ENCODE measurements at regions not wholly inside any gene's neighbourhood (a gene's known extent, or its start where the extent isn't known, plus 50 kb on each side); places are given as distances from the start of the nearest gene placed in this dataset.

DNA sequence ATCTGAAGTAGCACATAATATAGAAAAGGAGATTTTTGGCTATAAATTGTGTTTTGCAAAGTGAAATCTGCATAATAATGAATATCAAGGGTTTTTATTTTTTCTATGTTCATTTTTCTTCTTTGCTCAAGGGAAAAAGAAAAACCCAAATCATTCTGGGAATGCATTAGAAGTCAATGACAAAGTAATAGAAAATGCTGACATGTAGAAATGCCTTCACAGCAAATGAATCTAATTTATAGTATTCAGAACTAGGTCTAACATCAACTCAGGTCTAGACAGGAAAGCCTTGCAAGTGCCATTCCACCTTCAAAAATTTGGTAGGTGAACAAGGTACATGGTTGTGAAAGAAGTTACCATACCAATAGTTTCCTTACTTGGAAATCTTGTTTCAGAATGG lies 831.5 kb upstream of the CELF4 start:
- no peak for DNase-seq (ENCODE audit: low read depth in 2 of 2)
- no peak overlapping the region for H3K4me3 ChIP-seq (replicated peaks in 1 of 2; ENCODE audit: low read depth in 2 of 2, low read length in 2 of 2)
- TF ChIP-seq, protein P1, sequence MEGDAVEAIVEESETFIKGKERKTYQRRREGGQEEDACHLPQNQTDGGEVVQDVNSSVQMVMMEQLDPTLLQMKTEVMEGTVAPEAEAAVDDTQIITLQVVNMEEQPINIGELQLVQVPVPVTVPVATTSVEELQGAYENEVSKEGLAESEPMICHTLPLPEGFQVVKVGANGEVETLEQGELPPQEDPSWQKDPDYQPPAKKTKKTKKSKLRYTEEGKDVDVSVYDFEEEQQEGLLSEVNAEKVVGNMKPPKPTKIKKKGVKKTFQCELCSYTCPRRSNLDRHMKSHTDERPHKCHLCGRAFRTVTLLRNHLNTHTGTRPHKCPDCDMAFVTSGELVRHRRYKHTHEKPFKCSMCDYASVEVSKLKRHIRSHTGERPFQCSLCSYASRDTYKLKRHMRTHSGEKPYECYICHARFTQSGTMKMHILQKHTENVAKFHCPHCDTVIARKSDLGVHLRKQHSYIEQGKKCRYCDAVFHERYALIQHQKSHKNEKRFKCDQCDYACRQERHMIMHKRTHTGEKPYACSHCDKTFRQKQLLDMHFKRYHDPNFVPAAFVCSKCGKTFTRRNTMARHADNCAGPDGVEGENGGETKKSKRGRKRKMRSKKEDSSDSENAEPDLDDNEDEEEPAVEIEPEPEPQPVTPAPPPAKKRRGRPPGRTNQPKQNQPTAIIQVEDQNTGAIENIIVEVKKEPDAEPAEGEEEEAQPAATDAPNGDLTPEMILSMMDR (IDR thresholded peaks at IDR 0.05; ENCODE audit: low read depth, low read length), result no peak

DNA sequence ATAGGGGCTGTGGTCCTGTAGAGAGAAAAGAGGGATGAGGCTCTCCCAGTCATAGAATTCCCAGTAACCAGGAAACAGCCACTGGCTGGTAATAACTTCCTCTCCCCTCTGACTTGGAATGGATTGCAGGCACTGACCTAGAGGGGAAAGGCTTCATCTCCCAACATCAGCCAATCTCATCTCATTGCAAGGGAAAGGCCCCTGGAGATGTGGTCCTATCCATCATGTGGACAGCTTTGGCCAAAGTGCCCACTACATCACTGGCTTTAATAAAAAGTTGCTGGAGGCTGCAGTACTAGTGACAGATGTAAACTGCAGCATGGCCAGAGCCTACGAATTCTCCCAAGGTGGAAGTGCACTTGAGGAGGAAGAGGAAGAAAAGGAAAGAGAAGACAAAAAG lies 820.5 kb upstream of the CELF4 start:
- no peak for DNase-seq (ENCODE audit: low read depth in 2 of 2)
- TF ChIP-seq, protein P1 (IDR thresholded peaks at IDR 0.05; ENCODE audit: low read depth, low read length), result no peak

DNA sequence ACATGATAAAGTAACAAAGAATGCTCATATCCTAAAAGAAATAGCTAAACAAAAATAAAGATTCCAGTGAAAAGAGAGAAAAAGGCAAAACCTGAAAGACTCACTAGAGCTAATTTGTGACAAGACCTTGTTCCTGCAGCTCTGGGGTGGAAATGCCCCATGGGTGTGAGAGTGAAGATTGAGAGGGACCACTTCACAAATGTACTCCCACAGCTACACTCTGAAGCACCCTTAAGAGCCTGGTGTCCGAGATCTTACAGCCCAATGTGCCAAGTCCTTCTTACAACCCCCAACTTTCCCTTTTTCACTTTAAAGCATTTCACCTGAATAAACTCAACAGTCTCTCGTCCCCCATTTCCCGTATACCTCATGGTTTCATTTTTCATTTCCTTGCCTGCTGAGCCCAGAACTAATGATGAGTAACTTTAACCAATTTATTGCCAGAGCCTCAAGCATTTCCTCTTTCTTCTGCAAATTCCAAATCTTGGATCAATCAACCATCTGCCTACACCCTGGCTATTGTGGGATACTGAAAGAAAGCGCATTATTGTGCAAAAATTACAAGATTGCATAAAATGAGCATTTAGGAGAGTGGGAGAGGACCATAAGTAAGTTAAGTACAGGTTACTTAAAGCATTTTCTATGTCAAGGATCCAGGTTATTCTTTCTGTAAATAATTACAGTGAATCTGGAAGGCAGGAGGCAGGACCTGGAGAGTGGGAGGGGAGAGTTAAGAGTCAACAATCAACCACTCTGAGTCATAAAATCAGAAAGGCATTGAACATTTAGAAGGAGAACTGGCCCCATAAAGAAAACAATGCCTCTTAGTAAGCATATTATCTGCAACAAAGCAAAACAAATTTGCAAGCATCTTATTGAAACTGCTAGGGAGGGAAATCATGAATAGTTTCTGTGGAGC lies 804.4 kb upstream of the CELF4 start:
- TF ChIP-seq, protein P1 (IDR thresholded peaks at IDR 0.05; ENCODE audit: low read depth, low read length), result no peak
- no peak overlapping the region for H3K4me3 ChIP-seq (replicated peaks in 1 of 2; ENCODE audit: low read depth in 2 of 2, low read length in 2 of 2)
- DNase-seq (ENCODE audit: low read depth in 2 of 2), result no peak

More for the DNA sequence above, 820.5 kb upstream of the CELF4 start:
- H3K4me3 ChIP-seq (replicated peaks in 1 of 2; ENCODE audit: low read depth in 2 of 2, low read length in 2 of 2), result no peak overlapping the region

DNA sequence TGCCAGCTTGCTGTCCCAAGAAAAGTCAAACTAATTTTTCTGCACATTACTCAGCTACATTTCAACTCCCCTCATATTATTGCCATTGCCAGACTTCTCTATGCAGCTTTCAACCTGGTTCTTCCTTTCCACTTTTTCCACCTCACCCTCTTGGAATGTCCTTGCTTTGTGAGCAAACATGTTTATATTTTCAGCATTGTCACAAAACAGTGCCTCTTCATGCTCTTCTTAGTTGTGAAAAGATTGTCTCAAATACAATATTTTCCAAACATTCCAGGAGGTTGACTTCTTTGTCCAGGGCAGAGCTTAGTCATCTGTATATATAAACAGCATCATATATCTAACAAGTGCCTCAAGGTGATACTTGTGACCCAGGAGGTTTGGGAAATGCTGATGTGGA lies 803.3 kb upstream of the CELF4 start:
- TF ChIP-seq, protein P1 (IDR thresholded peaks at IDR 0.05; ENCODE audit: low read depth, low read length), result no peak
- no peak for DNase-seq (ENCODE audit: low read depth in 2 of 2)
- no peak overlapping the region for H3K4me3 ChIP-seq (replicated peaks in 1 of 2; ENCODE audit: low read depth in 2 of 2, low read length in 2 of 2)

DNA sequence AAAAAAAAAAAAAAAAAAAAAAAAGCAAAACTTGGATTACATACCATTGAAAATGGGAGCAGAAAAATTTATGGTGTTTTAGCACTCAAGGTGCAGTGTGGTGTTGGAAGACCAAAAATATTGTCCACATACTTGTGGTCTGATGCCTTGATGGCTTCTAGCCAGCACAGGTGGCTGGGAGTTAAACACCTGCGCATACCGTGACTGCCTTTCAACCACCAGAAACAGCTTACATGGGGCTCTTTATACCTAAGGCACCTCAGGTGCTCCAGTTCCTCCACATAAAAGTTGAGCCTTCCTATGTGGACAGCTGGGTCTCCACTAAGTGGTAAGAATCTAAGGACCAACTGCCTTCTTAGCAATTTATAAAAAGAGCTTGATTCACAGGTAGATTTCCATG lies 802.6 kb upstream of the CELF4 start:
- DNase-seq (ENCODE audit: low read depth in 2 of 2), result no peak
- TF ChIP-seq, protein P1 (IDR thresholded peaks at IDR 0.05; ENCODE audit: low read depth, low read length), result no peak
- no peak overlapping the region for H3K4me3 ChIP-seq (replicated peaks in 1 of 2; ENCODE audit: low read depth in 2 of 2, low read length in 2 of 2)

DNA sequence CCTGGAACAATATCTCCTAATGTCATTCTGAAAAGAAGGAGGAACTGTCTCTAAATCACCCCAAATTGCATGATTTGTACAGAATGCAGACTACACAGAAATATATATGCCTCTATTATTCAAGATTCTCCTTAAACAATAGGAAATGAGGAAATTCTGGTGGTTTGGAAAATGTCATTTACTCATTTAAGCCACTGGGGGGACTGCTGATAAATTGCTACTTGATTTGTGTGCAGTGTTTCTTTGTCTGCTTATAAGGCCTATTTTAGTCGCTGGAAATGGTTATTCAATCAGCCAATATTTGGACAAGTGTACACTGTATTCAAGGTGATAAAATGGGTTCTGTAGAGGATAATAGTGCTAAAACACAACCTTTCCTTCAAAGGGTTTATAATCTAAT lies 801.9 kb upstream of the CELF4 start:
- no peak for DNase-seq (ENCODE audit: low read depth in 2 of 2)
- H3K4me3 ChIP-seq (replicated peaks in 1 of 2; ENCODE audit: low read depth in 2 of 2, low read length in 2 of 2), result no peak overlapping the region
- TF ChIP-seq, protein P1 (IDR thresholded peaks at IDR 0.05; ENCODE audit: low read depth, low read length), result no peak
